ENCODE measurements at regions not wholly inside any gene's neighbourhood (a gene's known extent, or its start where the extent isn't known, plus 50 kb on each side); places are given as distances from the start of the nearest gene placed in this dataset.

- intact Hi-C loops (cut with micrococcal nuclease): no loop called here
- H3K79me2 ChIP-seq (ENCODE audit: control insufficient read depth, insufficient read depth, low read length): no peaks in the 10 kb centered on the region
- Mint-ChIP-seq H3K4me1 (no peaks in the 10 kb centered on the region), H3K27ac (no peak overlapping the region), H3K4me3 (no peak overlapping the region), H3K27me3 (no peaks in the 10 kb centered on the region), H3K9me3 (ENCODE audit: insufficient read depth) (peaks cover 18% of the 10 kb centered on the region)
- no peak for ATAC-seq (ENCODE audit: low read depth)
- CTCF ChIA-PET: no interaction called here
- H3K4me3 ChIP-seq (ENCODE audit: control extremely low read depth in 1 of 5, extremely low read depth in 1 of 5, insufficient read depth in 1 of 5, low read depth in 2 of 5, low read length in 4 of 5): no peak overlapping the region
- no peak for DNase-seq
- no peaks in the 10 kb centered on the region for H3K27me3 ChIP-seq (replicated peaks in 1 of 4; ENCODE audit: control extremely low read depth in 1 of 4, control insufficient read depth in 3 of 4, insufficient read depth in 4 of 4, low read length in 3 of 4)
- H3K27ac ChIP-seq (ENCODE audit: low read length in 2 of 2): no peak overlapping the region
- H3K9me3 ChIP-seq (ENCODE audit: control extremely low read depth in 1 of 3, control insufficient read depth in 2 of 3, insufficient read depth in 1 of 3, low read length in 2 of 3): peaks cover 0 to 7% (median 0%) of the 10 kb centered on the region in 3 donors
- H2AFZ ChIP-seq (ENCODE audit: insufficient read depth, low read depth, low read length, poor library complexity, severe bottlenecking): no peak overlapping the region
- POLR2A ChIA-PET: no interaction called here
- H3K4me2 ChIP-seq (replicated peaks; ENCODE audit: low read depth, low read length, poor library complexity, severe bottlenecking): no peak overlapping the region
- no peak overlapping the region for H3K9ac ChIP-seq (ENCODE audit: low read length)
- no peak for TF ChIP-seq CTCF (IDR thresholded peaks at IDR 0.05)
- no peaks in the 10 kb centered on the region for H3K36me3 ChIP-seq (replicated peaks in 1 of 2; ENCODE audit: control extremely low read depth in 1 of 2, control insufficient read depth in 1 of 2, extremely low read depth in 1 of 2, insufficient read depth in 2 of 2, low read length in 1 of 2)
- no peaks in the 10 kb centered on the region for H3K4me1 ChIP-seq (ENCODE audit: control insufficient read depth in 2 of 2, insufficient read depth in 2 of 2, low read length in 2 of 2)
- H4K20me1 ChIP-seq (ENCODE audit: control insufficient read depth, insufficient read depth, low read length, poor library complexity, severe bottlenecking): no peaks in the 10 kb centered on the region
- WGBS (ENCODE audit: insufficient coverage): 100% methylated on average over 1 of the region's 6 CpGs
Measured at GRCh38 chr2:16999347-17000183, 333.9 kb upstream of the CYRIA start.

GRCh38 chr2:16978301-16978700 lies 312.7 kb upstream of the CYRIA start:
- Mint-ChIP-seq H3K27ac (no peak overlapping the region), H3K9me3 (ENCODE audit: insufficient read depth) (no peaks in the 10 kb centered on the region), H3K27me3 (no peaks in the 10 kb centered on the region), H3K4me3 (no peak overlapping the region), H3K4me1 (peaks cover 6% of the 10 kb centered on the region)
- H3K36me3 ChIP-seq (replicated peaks in 1 of 2; ENCODE audit: control extremely low read depth in 1 of 2, control insufficient read depth in 1 of 2, extremely low read depth in 1 of 2, insufficient read depth in 2 of 2, low read length in 1 of 2): no peaks in the 10 kb centered on the region
- H3K27ac ChIP-seq (ENCODE audit: low read length in 2 of 2): no peak overlapping the region
- H2AFZ ChIP-seq (ENCODE audit: insufficient read depth, low read depth, low read length, poor library complexity, severe bottlenecking): no peak overlapping the region
- no peak for DNase-seq
- no peak overlapping the region for H3K9ac ChIP-seq (ENCODE audit: low read length)
- H3K4me3 ChIP-seq (ENCODE audit: control extremely low read depth in 1 of 5, extremely low read depth in 1 of 5, insufficient read depth in 1 of 5, low read depth in 2 of 5, low read length in 4 of 5): no peak overlapping the region
- no peak for TF ChIP-seq EZH2 (IDR thresholded peaks at IDR 0.05; ENCODE audit: borderline replicate concordance, insufficient read depth, low read depth, low read length, poor library complexity, severe bottlenecking)
- TF ChIP-seq CTCF (IDR thresholded peaks at IDR 0.05): no peak
- 100% methylated on average over 1 of the region's 1 CpG for WGBS (ENCODE audit: insufficient coverage)
- CTCF ChIA-PET: no interaction called here
- H3K9me3 ChIP-seq (ENCODE audit: control extremely low read depth in 1 of 3, control insufficient read depth in 2 of 3, insufficient read depth in 1 of 3, low read length in 2 of 3): no peaks in the 10 kb centered on the region
- intact Hi-C loops (cut with micrococcal nuclease): no loop called here
- H3K27me3 ChIP-seq (replicated peaks in 1 of 4; ENCODE audit: control extremely low read depth in 1 of 4, control insufficient read depth in 3 of 4, insufficient read depth in 4 of 4, low read length in 3 of 4): no peaks in the 10 kb centered on the region
- no peak overlapping the region for H3K4me2 ChIP-seq (replicated peaks; ENCODE audit: low read depth, low read length, poor library complexity, severe bottlenecking)
- H3K79me2 ChIP-seq (ENCODE audit: control insufficient read depth, insufficient read depth, low read length): no peaks in the 10 kb centered on the region
- H4K20me1 ChIP-seq (ENCODE audit: control insufficient read depth, insufficient read depth, low read length, poor library complexity, severe bottlenecking): no peaks in the 10 kb centered on the region
- POLR2A ChIA-PET: no interaction called here
- no peaks in the 10 kb centered on the region for H3K4me1 ChIP-seq (ENCODE audit: control insufficient read depth in 2 of 2, insufficient read depth in 2 of 2, low read length in 2 of 2)
- ATAC-seq (ENCODE audit: low read depth): no peak
